ENCODE measurements at regions not wholly inside any gene's neighbourhood (a gene's known extent, or its start where the extent isn't known, plus 50 kb on each side); places are given as distances from the start of the nearest gene placed in this dataset.

- TF ChIP-seq, protein P1, sequence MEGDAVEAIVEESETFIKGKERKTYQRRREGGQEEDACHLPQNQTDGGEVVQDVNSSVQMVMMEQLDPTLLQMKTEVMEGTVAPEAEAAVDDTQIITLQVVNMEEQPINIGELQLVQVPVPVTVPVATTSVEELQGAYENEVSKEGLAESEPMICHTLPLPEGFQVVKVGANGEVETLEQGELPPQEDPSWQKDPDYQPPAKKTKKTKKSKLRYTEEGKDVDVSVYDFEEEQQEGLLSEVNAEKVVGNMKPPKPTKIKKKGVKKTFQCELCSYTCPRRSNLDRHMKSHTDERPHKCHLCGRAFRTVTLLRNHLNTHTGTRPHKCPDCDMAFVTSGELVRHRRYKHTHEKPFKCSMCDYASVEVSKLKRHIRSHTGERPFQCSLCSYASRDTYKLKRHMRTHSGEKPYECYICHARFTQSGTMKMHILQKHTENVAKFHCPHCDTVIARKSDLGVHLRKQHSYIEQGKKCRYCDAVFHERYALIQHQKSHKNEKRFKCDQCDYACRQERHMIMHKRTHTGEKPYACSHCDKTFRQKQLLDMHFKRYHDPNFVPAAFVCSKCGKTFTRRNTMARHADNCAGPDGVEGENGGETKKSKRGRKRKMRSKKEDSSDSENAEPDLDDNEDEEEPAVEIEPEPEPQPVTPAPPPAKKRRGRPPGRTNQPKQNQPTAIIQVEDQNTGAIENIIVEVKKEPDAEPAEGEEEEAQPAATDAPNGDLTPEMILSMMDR (IDR thresholded peaks at IDR 0.05; ENCODE audit: insufficient read depth, low read length), result no peak
- TF ChIP-seq GABPA (IDR thresholded peaks at IDR 0.05; ENCODE audit: low read depth), result no peak
Measured at GRCh38 chr10:56091872-56092271, 269.2 kb downstream of the ZWINT start.

All from HL-60 (cell line).